Retinal pigment epithelial cell (primary cell): ENCODE measurements at regions not wholly inside any gene's neighbourhood (a gene's known extent, or its start where the extent isn't known, plus 50 kb on each side); places are given as distances from the start of the nearest gene placed in this dataset.

Experiments used
- DNase-seq: peaks from one replicate; pipeline ENCODE4 v3.0.0-alpha.2; 2010; ENCODE audit warnings: low read depth
- H3K4me3 ChIP-seq: 2 replicates; pipeline ENCODE4 v1.5.1; 2011; ENCODE audit warnings: mild to moderate bottlenecking, low read length, control low read depth, moderate library complexity
- CTCF ChIP-seq: conservative IDR thresholded peaks from 2 replicates; pipeline ENCODE4 v1.5.1; 2011; ENCODE audit warnings: low read depth, low read length, control low read depth, inconsistent platforms

- DNase-seq = no peak
- no peak for TF ChIP-seq CTCF
- no peak overlapping the region for H3K4me3 ChIP-seq
These were observed 414.5 kb upstream of the ARHGEF26 start for GRCh38 chr3:153706706-153707105.

GRCh38 chr3:153714016-153714415 is 407.2 kb upstream of the ARHGEF26 start:
- H3K4me3 ChIP-seq = no peak overlapping the region
- no peak for TF ChIP-seq CTCF
- DNase-seq = no peak

- DNase-seq = no peak
- H3K4me3 ChIP-seq = no peak overlapping the region
- TF ChIP-seq CTCF = no peak
These were observed 406.5 kb upstream of the ARHGEF26 start for GRCh38 chr3:153714588-153715290.

GRCh38 chr3:153722157-153722556 is 399.0 kb upstream of the ARHGEF26 start:
- no peak for TF ChIP-seq CTCF
- DNase-seq = no peak
- no peak overlapping the region for H3K4me3 ChIP-seq

- no peak for DNase-seq
- no peak overlapping the region for H3K4me3 ChIP-seq
- TF ChIP-seq CTCF = no peak
These were observed 390.1 kb upstream of the ARHGEF26 start for GRCh38 chr3:153731071-153731470.

GRCh38 chr3:153734777-153735551 is 386.2 kb upstream of the ARHGEF26 start:
- H3K4me3 ChIP-seq = no peak overlapping the region
- TF ChIP-seq CTCF = no peak
- DNase-seq = no peak

- TF ChIP-seq CTCF = no peak
- DNase-seq = no peak
- H3K4me3 ChIP-seq = no peak overlapping the region
These were observed 381.1 kb upstream of the ARHGEF26 start for GRCh38 chr3:153740109-153740508.
